ENCODE measurements at regions not wholly inside any gene's neighbourhood (a gene's known extent, or its start where the extent isn't known, plus 50 kb on each side); places are given as distances from the start of the nearest gene placed in this dataset.

DNA sequence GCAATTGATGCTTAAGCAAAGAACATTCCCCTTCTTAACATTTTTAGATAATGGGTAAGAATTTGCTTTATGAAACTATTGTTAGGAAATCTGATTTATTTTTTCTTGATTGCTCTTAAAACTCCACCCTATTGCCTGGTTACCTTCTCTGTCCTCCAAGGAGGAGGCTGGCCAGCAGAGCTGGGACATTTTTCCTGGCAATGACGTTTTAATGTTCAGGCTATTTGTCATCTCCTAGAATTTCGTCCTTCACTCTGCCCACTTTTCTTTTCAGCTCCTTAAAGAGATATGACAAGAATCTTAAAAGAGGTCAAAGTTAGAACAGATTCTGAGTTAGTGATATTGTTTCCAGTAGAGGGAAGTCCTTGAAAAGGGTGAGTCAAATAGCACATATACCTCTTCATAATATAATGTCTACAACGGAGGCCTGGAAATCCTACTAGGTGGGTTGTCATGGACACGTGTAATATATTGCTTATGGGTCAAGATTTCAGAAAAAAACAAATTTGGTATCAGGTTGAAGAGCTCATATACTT, 141.0 kb downstream of the CMPK2 start:
- Histone ChIP-seq H3K9me3 (ENCODE audit: low read length) (no peaks in the 10 kb centered on the region), H3K4me1 (ENCODE audit: insufficient read depth, low read length) (no peaks in the 10 kb centered on the region), H3K36me3 (replicated peaks in 1 of 2; ENCODE audit: control insufficient read depth in 1 of 2, insufficient read depth in 2 of 2, low read length in 2 of 2) (no peaks in the 10 kb centered on the region), H3K27ac (ENCODE audit: extremely low read length, insufficient read depth, low read length) (no peak overlapping the region), H3K27me3 (ENCODE audit: control insufficient read depth in 1 of 2, insufficient read depth in 2 of 2, low read length in 2 of 2) (no peaks in the 10 kb centered on the region), H2AFZ (ENCODE audit: low read length) (no peak overlapping the region), H3K79me2 (ENCODE audit: insufficient read depth, low read length) (no peaks in the 10 kb centered on the region), H3K4me3 (replicated peaks in 1 of 3; ENCODE audit: insufficient read depth in 1 of 3, low read depth in 2 of 3, low read length in 3 of 3) (no peak overlapping the region), H4K20me1 (ENCODE audit: insufficient read depth, low read length) (no peaks in the 10 kb centered on the region), H3K4me2 (ENCODE audit: low read depth, low read length) (no peak overlapping the region), H3K9ac (ENCODE audit: insufficient read depth, low read depth, low read length) (no peak overlapping the region)
- intact Hi-C loops (cut with micrococcal nuclease; ENCODE audit: unreplicated experiment) (no loop called here), in situ Hi-C loops (cut with HindIII; ENCODE audit: extremely low pct_ligation_motif_present, low pct_unique_long_range_greater_than_20kb) (no loop called here)
- no peak for ATAC-seq
- no peak for DNase-seq (ENCODE audit: low spot score)
- CTCF ChIA-PET (ENCODE audit: low intra/inter-chr PET ratio, low total read pairs) = no interaction called here
- no TSS peak for BruUV-seq (replicated peaks)
- TF ChIP-seq NFRKB (IDR thresholded peaks at IDR 0.05) = no peak
- TF ChIP-seq, protein P1, sequence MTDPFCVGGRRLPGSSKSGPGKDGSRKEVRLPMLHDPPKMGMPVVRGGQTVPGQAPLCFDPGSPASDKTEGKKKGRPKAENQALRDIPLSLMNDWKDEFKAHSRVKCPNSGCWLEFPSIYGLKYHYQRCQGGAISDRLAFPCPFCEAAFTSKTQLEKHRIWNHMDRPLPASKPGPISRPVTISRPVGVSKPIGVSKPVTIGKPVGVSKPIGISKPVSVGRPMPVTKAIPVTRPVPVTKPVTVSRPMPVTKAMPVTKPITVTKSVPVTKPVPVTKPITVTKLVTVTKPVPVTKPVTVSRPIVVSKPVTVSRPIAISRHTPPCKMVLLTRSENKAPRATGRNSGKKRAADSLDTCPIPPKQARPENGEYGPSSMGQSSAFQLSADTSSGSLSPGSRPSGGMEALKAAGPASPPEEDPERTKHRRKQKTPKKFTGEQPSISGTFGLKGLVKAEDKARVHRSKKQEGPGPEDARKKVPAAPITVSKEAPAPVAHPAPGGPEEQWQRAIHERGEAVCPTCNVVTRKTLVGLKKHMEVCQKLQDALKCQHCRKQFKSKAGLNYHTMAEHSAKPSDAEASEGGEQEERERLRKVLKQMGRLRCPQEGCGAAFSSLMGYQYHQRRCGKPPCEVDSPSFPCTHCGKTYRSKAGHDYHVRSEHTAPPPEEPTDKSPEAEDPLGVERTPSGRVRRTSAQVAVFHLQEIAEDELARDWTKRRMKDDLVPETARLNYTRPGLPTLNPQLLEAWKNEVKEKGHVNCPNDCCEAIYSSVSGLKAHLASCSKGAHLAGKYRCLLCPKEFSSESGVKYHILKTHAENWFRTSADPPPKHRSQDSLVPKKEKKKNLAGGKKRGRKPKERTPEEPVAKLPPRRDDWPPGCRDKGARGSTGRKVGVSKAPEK (CRISPR knock-in tag; IDR thresholded peaks at IDR 0.05; ENCODE audit: borderline replicate concordance) = no peak
- no peak for TF ChIP-seq ZMAT3 (CRISPR knock-in tag; conservative IDR thresholded peaks at IDR 0.05)
- no peak for TF ChIP-seq CAMTA2 (CRISPR knock-in tag; IDR thresholded peaks at IDR 0.05; ENCODE audit: borderline replicate concordance)
- no peak for TF ChIP-seq ATM (IDR thresholded peaks at IDR 0.05; ENCODE audit: borderline replicate concordance)
- no peak for TF ChIP-seq SP2 (CRISPR knock-in tag; IDR thresholded peaks at IDR 0.05)
- TF ChIP-seq ATF1 (CRISPR knock-in tag; IDR thresholded peaks at IDR 0.05) = no peak
- TF ChIP-seq KDM1A (CRISPR knock-in tag; IDR thresholded peaks at IDR 0.05) = no peak
- TF ChIP-seq TBL1XR1 (IDR thresholded peaks at IDR 0.05; ENCODE audit: borderline replicate concordance, low read length, partially characterized antibody) = no peak
- TF ChIP-seq NFE2L2 (IDR thresholded peaks at IDR 0.05; ENCODE audit: low read length) = no peak
- TF ChIP-seq, protein P2, sequence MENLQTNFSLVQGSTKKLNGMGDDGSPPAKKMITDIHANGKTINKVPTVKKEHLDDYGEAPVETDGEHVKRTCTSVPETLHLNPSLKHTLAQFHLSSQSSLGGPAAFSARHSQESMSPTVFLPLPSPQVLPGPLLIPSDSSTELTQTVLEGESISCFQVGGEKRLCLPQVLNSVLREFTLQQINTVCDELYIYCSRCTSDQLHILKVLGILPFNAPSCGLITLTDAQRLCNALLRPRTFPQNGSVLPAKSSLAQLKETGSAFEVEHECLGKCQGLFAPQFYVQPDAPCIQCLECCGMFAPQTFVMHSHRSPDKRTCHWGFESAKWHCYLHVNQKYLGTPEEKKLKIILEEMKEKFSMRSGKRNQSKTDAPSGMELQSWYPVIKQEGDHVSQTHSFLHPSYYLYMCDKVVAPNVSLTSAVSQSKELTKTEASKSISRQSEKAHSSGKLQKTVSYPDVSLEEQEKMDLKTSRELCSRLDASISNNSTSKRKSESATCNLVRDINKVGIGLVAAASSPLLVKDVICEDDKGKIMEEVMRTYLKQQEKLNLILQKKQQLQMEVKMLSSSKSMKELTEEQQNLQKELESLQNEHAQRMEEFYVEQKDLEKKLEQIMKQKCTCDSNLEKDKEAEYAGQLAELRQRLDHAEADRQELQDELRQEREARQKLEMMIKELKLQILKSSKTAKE (CRISPR knock-in tag; IDR thresholded peaks at IDR 0.05; ENCODE audit: borderline replicate concordance) = no peak
- TF ChIP-seq ZNF589 (CRISPR knock-in tag; conservative IDR thresholded peaks at IDR 0.05) = no peak
- TF ChIP-seq, protein P3, sequence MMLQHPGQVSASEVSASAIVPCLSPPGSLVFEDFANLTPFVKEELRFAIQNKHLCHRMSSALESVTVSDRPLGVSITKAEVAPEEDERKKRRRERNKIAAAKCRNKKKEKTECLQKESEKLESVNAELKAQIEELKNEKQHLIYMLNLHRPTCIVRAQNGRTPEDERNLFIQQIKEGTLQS (CRISPR knock-in tag; IDR thresholded peaks at IDR 0.05) = no peak
- TF ChIP-seq FOXO1 (CRISPR knock-in tag; IDR thresholded peaks at IDR 0.05) = no peak
- TF ChIP-seq, protein P4, sequence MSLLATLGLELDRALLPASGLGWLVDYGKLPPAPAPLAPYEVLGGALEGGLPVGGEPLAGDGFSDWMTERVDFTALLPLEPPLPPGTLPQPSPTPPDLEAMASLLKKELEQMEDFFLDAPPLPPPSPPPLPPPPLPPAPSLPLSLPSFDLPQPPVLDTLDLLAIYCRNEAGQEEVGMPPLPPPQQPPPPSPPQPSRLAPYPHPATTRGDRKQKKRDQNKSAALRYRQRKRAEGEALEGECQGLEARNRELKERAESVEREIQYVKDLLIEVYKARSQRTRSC (CRISPR knock-in tag; IDR thresholded peaks at IDR 0.05; ENCODE audit: low read depth) = no peak
- TF ChIP-seq RFXANK (CRISPR knock-in tag; IDR thresholded peaks at IDR 0.05) = no peak
- POLR2A ChIA-PET = no interaction called here
- FAIRE-seq = no peak
- 2% methylated on average over 4 of the region's 4 CpGs for WGBS (ENCODE audit: low lambda C conversion rate)

Data from HepG2 (cell line).